Endodermal cell (in vitro differentiated cells): ENCODE measurements at regions not wholly inside any gene's neighbourhood (a gene's known extent, or its start where the extent isn't known, plus 50 kb on each side); places are given as distances from the start of the nearest gene placed in this dataset.

Experiments
- DNase-seq: peaks from one replicate; pipeline ENCODE4 v3.0.0-alpha.2; 2017
- H3K27ac ChIP-seq: 2 replicates; pipeline ENCODE4 v1.5.1; 2013; ENCODE audit warnings: mild to moderate bottlenecking, low read depth, low read length, moderate library complexity
- H3K27me3 ChIP-seq: 2 replicates; pipeline ENCODE4 v1.6.1; 2013; ENCODE audit warnings: mild to moderate bottlenecking, low read length, moderate library complexity; ENCODE audit not compliant: insufficient read depth, control insufficient read depth, poor library complexity, severe bottlenecking
- H3K36me3 ChIP-seq: 2 replicates; pipeline ENCODE4 v1.7.0; 2013; ENCODE audit warnings: mild to moderate bottlenecking, low read length, moderate library complexity; ENCODE audit not compliant: control insufficient read depth, insufficient read depth
- H3K4me1 ChIP-seq: one replicate; pipeline ENCODE4 v1.7.0; 2013; ENCODE audit warnings: low read length; ENCODE audit not compliant: control insufficient read depth, insufficient read depth
- H3K4me3 ChIP-seq: 2 replicates; pipeline ENCODE4 v1.5.1; 2013; ENCODE audit warnings: mild to moderate bottlenecking, low read length, moderate library complexity
- H3K9ac ChIP-seq: 2 replicates; pipeline ENCODE4 v1.6.1; 2013; ENCODE audit warnings: mild to moderate bottlenecking, low read length, moderate library complexity; ENCODE audit not compliant: poor library complexity, severe bottlenecking; ENCODE audit errors: extremely low read depth
- H3K9me3 ChIP-seq: 2 replicates; pipeline ENCODE4 v1.6.1; 2013; ENCODE audit warnings: mild to moderate bottlenecking, low read length, moderate library complexity; ENCODE audit not compliant: control insufficient read depth
- H3K27ac Mint-ChIP-seq: 2 replicates; pipeline ENCODE4 v1.8.0; 2020; ENCODE audit warnings: mixed read lengths
- H3K27me3 Mint-ChIP-seq: 2 replicates; pipeline ENCODE4 v1.8.0; 2021; ENCODE audit warnings: mild to moderate bottlenecking, mixed read lengths; ENCODE audit not compliant: insufficient read depth
- H3K36me3 Mint-ChIP-seq: 2 replicates; pipeline ENCODE4 v1.8.0; 2020; ENCODE audit warnings: low read depth, mixed read lengths
- H3K4me1 Mint-ChIP-seq: 2 replicates; pipeline ENCODE4 v1.8.0; 2020; ENCODE audit warnings: mixed read lengths
- H3K4me3 Mint-ChIP-seq: 2 replicates; pipeline ENCODE4 v1.8.0; 2020; ENCODE audit warnings: mild to moderate bottlenecking, moderate library complexity, mixed read lengths
- H3K9me3 Mint-ChIP-seq: 2 replicates; pipeline ENCODE4 v1.8.0; 2020; ENCODE audit warnings: mild to moderate bottlenecking, mixed read lengths
- CTCF ChIP-seq: fragments of 200-600 bp; sonication (generic); conservative IDR thresholded peaks from 2 replicates; pipeline ENCODE4 v1.5.0; 2021; ENCODE audit warnings: antibody characterized with exemption, mild to moderate bottlenecking
- WGBS, 2 experiments: methylation state at CpG; one replicate each; pipeline versions ENCODE4 v1.1.5 to v1.1.7; 2013; ENCODE audit warnings: missing lambda C conversion rate in 2 of 2, mixed read lengths in 1 of 2; ENCODE audit not compliant: insufficient coverage in 1 of 2, insufficient read length in 1 of 2; 5-methylcytosine and 5-hydroxymethylcytosine counted together

GRCh38 chr3:1700650-1701049 is 398.0 kb upstream of the CNTN4 start:
- H3K9me3 Mint-ChIP-seq = peaks cover 8% of the 10 kb centered on the region
- H3K4me3 ChIP-seq = no peak overlapping the region
- H3K36me3 ChIP-seq = no peaks in the 10 kb centered on the region
- H3K4me1 Mint-ChIP-seq = no peaks in the 10 kb centered on the region
- H3K9me3 ChIP-seq = peaks cover 19% of the 10 kb centered on the region
- no peaks in the 10 kb centered on the region for H3K27me3 ChIP-seq
- H3K36me3 Mint-ChIP-seq = no peaks in the 10 kb centered on the region
- H3K4me1 ChIP-seq = no peaks in the 10 kb centered on the region
- no peak overlapping the region for H3K4me3 Mint-ChIP-seq
- H3K27ac Mint-ChIP-seq = no peak overlapping the region
- 83 to 84% methylated on average over 2 to 5 of the region's 5 CpGs for WGBS, 2 experiments
- H3K27ac ChIP-seq = no peak overlapping the region
- DNase-seq = no peak
- TF ChIP-seq CTCF = no peak
- no peak overlapping the region for H3K9ac ChIP-seq
- H3K27me3 Mint-ChIP-seq = no peaks in the 10 kb centered on the region

GRCh38 chr3:1703169-1703568 is 395.5 kb upstream of the CNTN4 start:
- Mint-ChIP-seq H3K9me3 (peaks cover 20% of the 10 kb centered on the region), H3K27me3 (no peaks in the 10 kb centered on the region), H3K27ac (no peak overlapping the region), H3K36me3 (no peaks in the 10 kb centered on the region), H3K4me1 (no peaks in the 10 kb centered on the region), H3K4me3 (no peak overlapping the region)
- Histone ChIP-seq H3K4me3 (no peak overlapping the region), H3K36me3 (no peaks in the 10 kb centered on the region), H3K27ac (no peak overlapping the region), H3K4me1 (no peaks in the 10 kb centered on the region), H3K9ac (no peak overlapping the region), H3K9me3 (peaks cover 32% of the 10 kb centered on the region), H3K27me3 (no peaks in the 10 kb centered on the region)
- WGBS, 2 experiments = 58% methylated on average over 1 of the region's 1 CpG; no CpG with 5 or more reads in 1 of the 2 experiments
- DNase-seq = no peak
- TF ChIP-seq CTCF = no peak

- Mint-ChIP-seq H3K4me1 (peaks cover 10% of the 10 kb centered on the region), H3K36me3 (no peaks in the 10 kb centered on the region), H3K9me3 (peaks cover 23% of the 10 kb centered on the region), H3K27me3 (no peaks in the 10 kb centered on the region), H3K27ac (no peak overlapping the region), H3K4me3 (no peak overlapping the region)
- no peaks in the 10 kb centered on the region for H3K4me1 ChIP-seq
- 65 to 85% methylated on average over 2 to 11 of the region's 11 CpGs for WGBS, 2 experiments
- no peaks in the 10 kb centered on the region for H3K36me3 ChIP-seq
- H3K27ac ChIP-seq = no peak overlapping the region
- H3K27me3 ChIP-seq = no peaks in the 10 kb centered on the region
- H3K9ac ChIP-seq = no peak overlapping the region
- no peak for TF ChIP-seq CTCF
- H3K4me3 ChIP-seq = no peak overlapping the region
- DNase-seq = no peak
- H3K9me3 ChIP-seq = peaks cover 32% of the 10 kb centered on the region
These were observed 388.0 kb upstream of the CNTN4 start for GRCh38 chr3:1710663-1711062.
